NCI-H69 (cell line): ENCODE measurements at regions not wholly inside any gene's neighbourhood (a gene's known extent, or its start where the extent isn't known, plus 50 kb on each side); places are given as distances from the start of the nearest gene placed in this dataset.
"Not testable (repeated sequence)": the region's sequence is repeated elsewhere in the genome, so short reads cannot be mapped to it uniquely, and the experiment has no call there.

Source experiments
- DNase-seq: peaks from one replicate; lab custom pipeline; 2025; lab: John Stamatoyannopoulos, UW

GRCh38 chr7:120185940-120186682 lies 86.9 kb upstream of the KCND2 start:
- DNase-seq, result no peak

GRCh38 chr7:120186688-120187087 lies 86.3 kb upstream of the KCND2 start:
- no peak for DNase-seq

DNA sequence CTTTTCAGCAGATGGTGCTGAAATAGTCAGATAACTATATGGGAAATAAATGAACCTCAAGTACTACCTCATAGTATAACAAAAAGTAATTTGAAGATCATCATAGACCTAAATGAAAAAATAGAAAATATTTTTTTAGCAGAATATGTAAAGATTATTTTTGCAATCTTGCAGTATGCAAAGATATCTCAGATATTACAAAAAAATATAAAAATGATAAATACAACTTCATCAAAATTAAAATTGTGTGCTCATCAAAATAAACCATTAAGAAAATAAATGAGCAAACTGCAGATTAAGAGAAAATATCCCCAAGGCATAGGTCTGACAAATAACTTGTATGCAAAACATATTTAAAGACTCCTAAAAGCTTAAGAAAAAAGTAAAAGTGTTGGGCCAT lies 83.4 kb upstream of the KCND2 start:
- DNase-seq, result no peak

GRCh38 chr7:120190109-120190508 lies 82.9 kb upstream of the KCND2 start:
- DNase-seq, result no peak

DNA sequence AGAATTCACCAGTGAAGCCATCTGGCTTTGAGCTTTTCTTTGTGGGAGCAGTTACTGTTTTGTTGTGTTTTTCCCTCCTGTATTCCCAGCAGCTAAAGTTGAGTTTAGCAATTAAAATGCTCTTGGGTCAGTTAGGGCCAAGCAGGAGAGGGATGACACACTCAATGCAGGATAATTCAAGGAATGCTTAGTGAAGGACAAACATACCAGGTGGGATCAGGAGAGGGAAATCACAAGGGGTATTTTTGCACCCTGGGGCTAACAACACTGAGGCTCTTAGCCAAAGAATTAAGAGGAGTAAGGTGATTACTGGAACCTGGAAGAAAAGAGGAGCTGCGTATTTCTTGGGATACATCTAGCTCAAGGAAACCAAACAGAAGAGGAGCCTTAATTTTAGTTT lies 82.4 kb upstream of the KCND2 start:
- no peak for DNase-seq

- not testable (repeated sequence) for DNase-seq
These were observed 81.6 kb upstream of the KCND2 start for GRCh38 chr7:120191423-120191822.

- no peak for DNase-seq
These were observed 71.7 kb upstream of the KCND2 start for GRCh38 chr7:120201290-120201689.

DNA sequence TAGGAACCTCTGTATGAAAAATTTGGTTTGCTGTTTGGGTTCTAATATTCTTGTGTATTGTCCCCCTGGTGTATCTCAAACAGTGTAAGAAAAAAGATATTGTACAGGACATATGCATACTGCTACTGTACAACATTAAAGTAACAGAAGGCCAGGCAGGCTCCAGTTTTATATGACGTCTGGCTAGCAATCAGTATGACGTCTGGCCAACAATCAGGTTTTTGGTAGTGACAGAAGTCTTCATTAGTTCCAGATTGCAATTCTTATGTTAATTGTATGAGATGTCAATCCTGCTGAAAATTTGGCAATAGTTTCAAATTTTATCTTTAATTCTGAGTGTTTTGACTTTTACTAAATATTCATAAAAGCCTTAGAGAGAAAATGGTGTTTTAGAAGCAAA lies 67.9 kb upstream of the KCND2 start:
- no peak for DNase-seq

DNA sequence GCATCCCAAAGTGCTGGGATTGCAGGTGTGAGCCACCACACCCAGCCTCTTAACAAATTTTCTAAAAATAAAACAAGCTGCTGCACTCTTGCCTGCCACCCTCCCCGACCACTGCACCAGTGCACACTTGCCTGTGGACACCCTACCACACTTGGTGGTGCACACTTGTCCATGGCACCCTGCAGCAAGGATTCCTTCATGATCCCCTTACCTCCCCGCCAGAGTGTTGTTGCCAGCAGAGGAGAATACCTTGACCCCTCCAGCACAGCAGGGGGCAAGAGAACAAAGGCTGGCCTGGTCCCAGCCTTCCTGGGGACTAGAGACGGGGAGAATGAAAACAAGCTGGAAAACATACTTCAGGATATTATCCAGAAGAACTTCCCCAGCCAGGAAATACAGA lies 65.9 kb upstream of the KCND2 start:
- DNase-seq, result no peak

DNA sequence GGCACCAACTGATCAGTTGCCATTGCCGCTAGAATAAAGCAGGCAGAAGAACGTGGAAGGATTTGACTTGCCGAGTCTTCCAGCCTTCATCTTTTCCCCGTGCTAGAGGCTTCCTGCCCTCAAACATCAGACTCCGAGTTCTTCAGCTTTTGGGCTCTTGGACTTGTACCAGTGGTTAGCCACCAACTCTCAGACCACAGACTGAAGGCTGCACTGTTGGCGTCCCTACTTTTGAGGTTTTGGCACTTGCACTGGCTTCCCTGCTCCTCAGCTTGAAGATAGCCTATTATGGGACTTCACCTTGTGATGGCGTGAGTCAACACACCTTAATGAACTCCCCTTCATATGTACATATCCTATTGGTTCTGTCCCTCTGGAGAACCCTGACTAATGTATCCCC lies 57.3 kb upstream of the KCND2 start:
- no peak for DNase-seq

- DNase-seq, result no peak
These were observed 56.0 kb upstream of the KCND2 start for GRCh38 chr7:120216947-120217346.

DNA sequence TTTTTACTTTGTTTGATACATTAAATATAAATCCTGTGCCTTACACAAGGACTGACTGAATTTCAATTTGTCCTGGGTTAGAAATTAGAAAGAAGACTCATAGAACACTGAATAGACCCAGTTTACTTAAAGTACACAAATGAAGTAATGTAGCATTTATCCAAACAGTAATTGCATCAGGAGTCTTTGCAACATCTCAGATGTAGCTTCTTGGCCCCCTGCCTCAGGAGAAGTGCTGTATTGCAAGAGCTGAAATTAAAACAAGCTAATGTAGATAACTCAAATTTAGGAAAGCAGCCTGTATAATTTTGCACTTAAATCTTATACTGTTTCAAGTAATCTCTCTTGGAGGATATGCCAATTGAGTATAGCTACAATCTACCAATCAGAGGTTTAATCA lies 54.3 kb upstream of the KCND2 start:
- DNase-seq, result no peak

GRCh38 chr7:120221666-120222065 lies 51.3 kb upstream of the KCND2 start:
- no peak for DNase-seq
